HG03135 (cell line): ENCODE measurements at regions not wholly inside any gene's neighbourhood (a gene's known extent, or its start where the extent isn't known, plus 50 kb on each side); places are given as distances from the start of the nearest gene placed in this dataset.
"Not testable (repeated sequence)": the region's sequence is repeated elsewhere in the genome, so short reads cannot be mapped to it uniquely, and the experiment has no call there.

ENCODE experiments used
- ATAC-seq: cut with Tn5 transposase; IDR thresholded peaks from one replicate; pipeline ENCODE4 v1.9.1; 2021; ENCODE audit warnings: mild to moderate bottlenecking, moderate library complexity; ENCODE audit not compliant: unreplicated experiment

DNA sequence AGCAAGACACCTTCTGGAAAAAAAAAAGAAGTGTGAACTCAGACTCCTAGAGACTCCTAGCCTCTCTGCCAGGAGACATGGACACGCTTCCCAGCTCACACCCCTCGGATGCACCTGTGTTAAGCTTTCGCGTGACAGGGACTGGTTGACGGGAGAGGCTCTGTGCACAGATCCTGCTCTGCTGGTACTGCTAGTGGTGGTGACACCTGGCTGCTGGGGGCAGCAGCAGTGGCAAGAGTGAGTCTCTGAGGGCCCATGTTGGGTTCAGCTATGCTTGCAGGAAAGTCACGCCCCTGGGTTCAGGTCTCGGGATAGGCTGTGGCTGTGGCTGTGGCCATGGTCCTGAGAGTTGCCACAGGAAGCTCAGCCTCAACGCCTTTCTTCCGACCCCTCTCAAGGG lies 81.1 kb downstream of the XRCC2 start:
- ATAC-seq = no peak

DNA sequence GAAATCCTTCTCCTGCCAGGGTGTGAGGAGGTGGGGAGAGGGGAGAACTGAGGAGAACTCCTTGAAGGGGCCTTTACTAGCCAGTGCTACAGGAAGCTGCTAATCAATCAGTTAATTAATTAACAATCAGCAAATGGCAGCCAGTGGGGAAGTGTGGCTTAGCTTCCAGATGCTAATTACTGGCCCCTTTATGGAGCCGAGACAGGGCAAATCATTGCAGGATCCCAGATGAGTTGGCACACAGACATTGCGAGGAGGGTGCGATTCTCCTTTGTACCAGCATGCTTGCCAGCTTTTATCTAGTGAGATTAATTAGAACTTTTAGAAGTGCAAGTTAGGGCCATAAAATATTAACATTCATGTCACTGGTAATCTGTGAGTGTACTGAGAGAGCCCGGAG lies 84.0 kb downstream of the XRCC2 start:
- no peak for ATAC-seq

DNA sequence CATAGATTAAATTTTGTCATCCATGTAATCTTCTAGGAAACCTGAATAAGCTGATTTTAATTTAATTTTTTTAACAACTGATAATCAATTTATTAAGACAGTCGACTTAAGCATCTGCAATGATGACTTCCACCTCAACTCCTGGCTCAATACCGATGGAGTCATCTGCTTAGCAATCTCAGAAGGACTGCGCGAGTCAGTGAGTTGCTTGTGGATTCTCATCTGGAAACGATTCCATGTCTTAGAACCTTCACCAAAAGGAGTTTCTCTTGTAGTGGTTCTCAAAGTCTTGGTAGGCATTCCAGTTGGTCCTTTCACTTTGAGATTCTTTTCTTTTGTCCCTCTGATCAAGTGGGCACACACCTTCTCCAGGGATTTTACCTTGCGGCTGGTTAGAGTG lies 85.5 kb downstream of the XRCC2 start:
- no peak for ATAC-seq

DNA sequence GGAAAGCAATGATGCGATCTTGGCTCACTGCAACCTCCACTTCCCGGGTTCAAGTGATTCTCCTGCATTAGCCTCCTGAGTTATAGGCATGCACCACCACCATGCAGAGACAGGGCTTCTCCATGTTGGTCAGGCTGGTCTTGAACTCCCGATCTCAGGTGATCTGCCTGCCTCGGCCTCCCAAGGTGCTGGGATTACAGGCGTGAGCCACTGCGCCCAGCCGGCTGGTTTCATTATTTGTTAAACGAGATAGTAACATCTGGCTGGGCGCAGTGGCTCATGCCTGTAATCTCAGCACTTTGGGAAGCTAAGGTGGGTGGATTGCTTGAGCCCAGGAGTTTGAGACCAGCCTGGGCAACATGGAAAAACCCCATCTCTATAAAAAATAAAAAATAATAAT lies 86.1 kb downstream of the XRCC2 start:
- not testable (repeated sequence) for ATAC-seq

DNA sequence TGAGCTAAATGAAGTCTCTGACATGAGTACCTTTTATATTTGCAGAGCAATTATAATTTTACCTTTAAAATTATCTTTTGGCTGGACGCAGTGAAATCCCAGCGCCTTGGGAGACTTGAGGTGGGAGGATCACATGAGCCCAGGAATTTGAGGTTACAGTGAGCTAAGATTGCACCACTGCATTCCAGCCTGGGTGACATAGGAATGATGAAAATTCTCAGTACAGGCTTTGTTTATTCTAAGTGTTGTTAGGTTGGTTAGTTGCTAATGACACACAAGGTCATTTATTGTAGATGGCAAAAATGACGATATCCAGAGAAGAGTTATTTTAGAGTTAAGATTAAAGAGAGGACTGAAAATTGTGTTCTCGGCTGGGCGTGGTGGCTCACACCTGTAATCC lies 87.6 kb downstream of the XRCC2 start:
- no peak for ATAC-seq

DNA sequence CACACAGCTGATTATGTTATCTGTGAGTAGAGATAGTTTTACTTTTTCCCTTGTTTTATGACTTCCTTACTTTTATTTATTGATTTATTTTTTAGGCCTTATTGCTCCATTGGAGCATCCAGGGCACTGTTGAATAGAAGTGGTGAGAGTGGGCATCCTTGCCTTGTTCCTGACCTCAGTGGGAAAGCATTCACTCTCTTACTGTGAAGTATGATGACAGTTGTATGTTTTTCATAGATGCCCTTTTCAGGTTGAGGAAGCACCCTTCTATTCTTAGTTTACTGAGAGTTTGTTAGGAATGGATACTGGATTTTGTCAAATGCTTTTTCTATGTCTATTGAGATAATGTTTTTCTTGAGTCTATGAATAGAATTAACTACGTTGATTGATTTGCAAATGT lies 88.6 kb downstream of the XRCC2 start:
- no peak for ATAC-seq

DNA sequence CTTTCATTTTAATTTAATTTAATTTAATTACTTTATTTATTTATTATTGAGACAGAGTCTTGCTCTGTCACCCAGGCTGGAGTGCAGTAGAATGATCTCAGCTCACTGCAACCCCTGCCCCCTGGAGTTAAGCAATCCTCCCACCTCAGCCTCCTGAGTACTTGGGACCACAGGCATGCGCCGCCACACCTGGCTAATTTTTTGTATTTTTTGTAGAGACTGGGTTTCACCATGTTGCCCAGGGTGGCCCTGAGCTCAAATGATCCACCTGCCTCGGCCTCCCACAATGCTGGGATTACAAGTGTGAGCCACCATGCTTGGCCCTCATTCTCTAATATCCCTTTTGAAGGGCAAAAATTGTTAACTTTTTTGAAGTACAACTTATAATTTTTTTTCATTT lies 92.9 kb downstream of the XRCC2 start:
- no peak for ATAC-seq

DNA sequence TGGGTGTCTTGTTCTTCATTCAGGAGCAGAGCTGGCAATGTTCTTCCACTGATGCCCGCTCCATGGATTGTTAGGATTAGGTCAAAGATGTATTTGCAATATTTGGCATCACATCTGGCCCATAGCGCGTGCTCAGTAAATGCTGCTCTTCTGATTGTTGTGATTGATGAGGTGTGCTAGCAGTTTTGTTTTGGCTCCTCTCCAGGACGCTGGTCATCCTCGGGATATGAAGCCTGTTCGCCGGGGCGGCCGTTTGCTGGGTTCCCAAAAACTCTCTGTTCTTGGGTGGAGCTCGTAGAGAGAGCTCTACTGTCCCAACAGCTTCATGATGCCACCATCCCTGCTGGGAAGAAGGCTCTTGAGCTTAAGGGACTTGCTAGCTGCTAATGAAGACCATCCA lies 96.9 kb downstream of the XRCC2 start:
- ATAC-seq = no peak

DNA sequence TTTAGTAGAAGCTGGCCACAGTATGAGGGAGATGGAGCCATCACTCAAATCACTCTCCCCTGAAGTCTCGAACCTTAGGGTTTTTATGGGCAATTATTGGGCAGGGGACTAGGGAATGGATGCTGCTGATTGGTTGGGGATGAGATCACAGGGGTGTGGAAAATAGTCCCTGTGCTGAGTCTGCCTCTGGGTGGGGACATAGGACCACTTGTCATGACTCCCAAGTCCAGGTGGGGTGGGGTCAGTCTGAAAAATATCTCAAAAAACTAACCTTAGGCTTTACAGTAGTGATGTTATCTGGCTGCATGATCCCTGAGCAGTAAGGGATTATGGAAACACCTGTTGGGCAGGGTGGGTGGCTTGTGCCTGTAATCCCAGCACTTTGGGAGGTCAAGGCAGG lies 98.6 kb downstream of the XRCC2 start:
- no peak for ATAC-seq

DNA sequence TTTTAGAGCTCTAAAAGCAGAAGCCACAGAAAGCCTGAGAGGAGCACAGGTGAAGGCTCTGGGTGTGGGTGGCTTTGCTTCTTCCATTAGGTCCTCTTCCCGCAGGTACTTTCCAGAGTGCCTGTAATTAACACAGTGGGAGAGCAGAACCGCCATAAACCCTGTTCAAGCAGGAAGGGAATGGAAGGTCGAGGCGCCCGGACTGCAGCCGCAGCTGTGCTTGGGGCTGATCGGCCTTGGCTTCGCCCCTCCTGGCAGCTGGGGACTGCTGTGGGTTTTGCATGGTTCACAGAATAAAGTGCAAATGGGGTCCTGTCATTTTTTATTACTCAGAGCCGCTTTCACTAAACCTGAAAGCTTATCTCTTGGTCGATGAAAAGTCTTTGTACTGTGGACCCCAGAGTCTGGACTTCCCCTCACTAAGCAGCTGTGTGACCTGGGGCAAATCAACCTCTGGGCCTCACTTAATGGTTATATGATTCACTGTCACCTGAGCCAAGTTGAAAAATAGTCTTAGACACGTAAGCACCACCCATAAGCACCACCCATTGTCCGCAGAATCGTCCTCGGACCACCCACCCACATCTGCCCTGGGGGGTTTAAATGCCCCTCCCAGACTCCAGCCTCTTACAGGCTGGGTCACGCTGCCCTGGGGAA lies 100.9 kb downstream of the XRCC2 start:
- ATAC-seq = peak; percentile 52

DNA sequence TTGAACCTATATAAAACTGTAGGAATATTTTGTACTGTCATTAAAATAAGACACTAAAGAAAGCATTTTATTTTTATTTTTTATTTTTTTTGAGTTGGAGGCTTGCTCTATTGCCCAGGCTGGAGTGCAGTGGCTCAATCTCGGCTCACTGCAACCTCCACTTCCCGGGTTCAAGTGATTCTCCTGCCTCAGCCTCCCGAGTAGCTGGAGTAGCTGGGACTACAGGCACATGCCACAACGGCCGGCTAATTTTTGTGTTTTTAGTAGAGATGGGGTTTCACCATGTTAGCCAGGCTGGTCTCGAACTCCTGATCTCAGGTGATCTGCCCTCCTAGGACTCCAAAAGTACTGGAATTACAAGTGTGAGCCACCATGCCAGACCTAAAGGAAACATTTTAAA lies 102.8 kb downstream of the XRCC2 start:
- ATAC-seq = not testable (repeated sequence)

DNA sequence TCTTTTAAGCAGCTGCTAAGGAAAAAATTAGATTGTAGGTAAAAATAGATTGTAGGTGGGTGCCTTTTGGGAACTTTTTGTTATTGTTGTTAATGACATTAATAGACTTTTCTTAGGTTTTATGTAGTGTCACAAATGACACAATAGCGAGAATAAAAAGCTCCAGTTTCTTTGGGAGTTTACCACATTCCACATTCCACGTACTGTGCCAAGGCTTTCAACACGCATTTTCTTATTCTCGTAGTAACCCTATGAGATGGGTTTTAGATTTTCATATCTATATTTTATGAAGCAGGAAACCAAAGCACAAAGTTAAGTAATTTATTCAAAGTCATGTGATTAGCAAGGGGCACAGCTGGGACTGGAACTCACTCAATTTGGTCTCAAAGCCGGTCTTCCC lies 103.8 kb downstream of the XRCC2 start:
- ATAC-seq = no peak

DNA sequence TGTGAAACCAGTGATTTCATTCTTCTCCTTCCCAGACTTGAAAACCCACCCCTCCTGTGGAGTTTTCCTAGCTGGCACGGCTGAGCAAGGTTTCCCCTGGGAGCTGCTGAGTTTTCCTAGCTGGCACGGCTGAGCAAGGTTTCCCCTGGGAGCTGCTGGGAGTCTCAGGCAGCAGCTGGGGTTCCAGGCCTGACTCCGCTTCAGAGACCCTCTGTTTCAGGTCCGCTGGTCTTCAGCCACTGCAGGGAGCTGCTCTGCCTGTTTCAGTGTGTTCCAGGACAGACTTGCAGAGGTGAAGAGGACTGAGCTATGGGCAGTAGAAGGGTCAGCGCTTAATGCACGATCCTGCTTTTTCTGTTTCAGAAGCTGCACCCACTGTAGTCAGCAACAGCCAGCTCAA lies 104.9 kb downstream of the XRCC2 start:
- ATAC-seq = no peak

DNA sequence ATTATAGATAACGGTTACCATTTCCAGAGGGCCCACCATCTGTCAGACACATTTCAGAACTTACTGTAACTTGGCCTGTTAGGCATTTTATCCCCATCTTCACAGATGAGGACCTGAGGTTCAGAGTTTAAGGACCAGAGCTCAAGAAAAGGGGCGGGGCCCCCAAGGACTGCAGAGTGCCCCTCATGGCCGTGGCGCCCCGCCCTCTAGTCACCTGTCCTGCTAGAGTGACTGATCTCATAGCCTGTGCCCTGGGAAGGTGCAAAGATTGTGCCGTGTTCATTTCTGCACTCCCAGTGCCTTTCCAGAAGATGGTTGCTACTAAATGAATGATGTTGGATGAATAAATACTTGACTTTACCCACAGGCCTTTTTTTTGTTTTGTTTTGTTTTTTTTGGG lies 107.0 kb downstream of the XRCC2 start:
- no peak for ATAC-seq

DNA sequence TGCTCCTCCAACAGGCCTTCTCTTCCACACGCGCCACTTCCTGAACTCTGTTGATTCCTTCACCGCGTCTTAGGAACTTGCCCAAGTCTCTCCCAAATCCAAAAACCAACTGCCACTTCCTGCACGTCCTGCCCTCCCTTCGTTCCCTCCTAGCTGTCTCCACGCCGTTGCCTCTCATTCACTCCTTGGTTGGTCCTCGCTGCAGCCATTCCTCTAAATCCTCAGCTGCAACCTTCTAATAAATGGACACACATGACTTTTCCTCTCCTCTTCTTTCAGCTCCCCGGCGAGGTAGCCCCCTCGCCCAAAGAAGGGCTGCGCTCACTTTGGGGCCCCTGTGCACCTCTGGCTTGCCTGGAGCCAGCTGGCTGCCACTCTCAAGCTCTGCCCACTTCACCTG lies 110.2 kb downstream of the XRCC2 start:
- no peak for ATAC-seq

DNA sequence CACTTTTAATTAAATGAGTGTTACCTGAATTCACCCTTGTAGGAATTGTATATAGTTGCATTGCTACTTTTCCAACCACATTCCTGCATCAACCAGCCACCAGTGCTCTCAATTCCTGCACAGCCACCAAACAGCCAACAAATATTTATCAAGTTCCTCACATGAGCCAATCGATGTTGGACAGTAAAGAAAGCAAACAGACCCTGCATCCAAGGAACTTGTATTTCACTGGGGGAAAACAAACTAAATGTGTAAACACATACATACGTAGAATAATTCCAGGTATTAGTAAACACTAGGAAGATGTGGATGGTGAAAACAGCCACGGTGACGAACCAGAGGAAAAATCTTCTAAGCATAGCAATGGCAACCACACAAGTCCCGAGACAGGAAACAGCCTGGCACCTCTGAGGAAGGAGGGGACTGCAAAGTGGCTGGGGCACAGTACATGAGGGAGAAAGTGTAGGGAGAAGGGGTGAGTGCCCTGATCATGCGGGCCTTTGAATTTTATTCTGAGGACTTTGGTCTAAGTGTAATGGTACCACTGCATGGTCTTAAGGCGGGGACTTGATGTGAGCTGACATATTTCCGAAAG lies 111.2 kb downstream of the XRCC2 start:
- ATAC-seq = no peak

DNA sequence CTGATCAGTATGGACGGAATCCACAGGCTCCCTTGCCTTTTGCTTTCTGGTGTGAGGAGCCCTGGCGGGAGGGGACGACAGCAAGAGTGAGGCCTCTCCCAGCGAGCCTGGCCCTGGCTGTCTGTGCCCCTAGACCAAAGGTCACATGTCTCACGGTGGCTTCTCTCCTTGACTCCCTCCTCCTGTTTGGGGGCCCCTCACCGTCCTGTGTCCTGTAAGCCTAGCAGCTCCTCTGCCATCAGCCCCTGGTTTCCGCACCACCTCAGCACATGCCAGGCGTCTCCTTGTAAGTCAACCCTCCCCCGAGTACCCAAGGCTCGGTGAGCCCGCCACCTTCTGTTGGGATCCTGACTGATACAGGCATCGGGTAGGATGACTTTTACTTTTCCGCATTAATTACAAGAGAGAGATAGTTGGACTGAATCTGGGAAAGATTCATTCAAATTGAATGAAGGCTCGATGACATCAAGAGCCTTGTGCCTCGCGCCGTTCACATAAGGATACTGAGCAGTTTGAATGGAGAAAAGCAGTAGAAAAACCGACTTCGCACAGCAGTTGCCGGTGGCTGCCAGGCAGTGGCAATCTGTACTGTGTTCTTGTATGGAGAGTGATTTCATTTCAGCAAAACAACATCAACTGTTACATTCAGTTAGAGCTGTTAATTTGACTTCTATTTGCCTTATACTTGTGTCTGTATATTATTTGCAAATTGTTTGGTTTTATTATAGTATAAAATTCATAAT lies 119.8 kb downstream of the XRCC2 start:
- ATAC-seq = no peak

DNA sequence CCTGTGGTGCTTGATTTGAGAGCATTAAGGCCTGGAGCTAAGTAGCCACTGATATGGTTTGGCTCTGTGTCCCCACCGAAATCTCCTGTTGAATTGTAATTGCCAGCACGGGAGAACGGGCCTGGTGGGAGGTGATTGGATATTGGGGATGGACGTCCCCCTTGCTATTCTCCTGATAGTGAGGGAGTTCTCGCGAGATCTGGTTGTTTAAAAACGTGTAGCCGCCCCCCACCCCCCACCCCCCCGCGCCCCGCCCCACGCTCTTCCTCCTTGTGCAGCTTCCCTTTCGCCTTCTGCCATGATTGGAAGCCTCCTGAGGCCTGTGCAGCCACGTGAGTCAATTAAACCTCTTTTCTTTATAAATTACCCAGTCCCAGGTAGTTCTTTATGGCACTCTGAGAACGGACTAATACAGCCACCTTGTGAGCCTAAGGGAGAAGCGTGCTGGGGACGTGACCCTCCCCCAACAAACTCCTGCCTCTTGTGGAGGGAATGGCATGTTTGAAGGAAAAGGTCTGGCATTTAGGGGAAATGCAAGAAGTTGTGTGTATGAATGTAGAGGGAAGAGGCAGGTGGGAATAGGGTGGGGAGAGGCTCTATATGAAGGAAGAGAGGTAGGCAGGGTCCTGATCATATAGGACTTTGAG lies 118.0 kb upstream of the KMT2C start:
- ATAC-seq = no peak

DNA sequence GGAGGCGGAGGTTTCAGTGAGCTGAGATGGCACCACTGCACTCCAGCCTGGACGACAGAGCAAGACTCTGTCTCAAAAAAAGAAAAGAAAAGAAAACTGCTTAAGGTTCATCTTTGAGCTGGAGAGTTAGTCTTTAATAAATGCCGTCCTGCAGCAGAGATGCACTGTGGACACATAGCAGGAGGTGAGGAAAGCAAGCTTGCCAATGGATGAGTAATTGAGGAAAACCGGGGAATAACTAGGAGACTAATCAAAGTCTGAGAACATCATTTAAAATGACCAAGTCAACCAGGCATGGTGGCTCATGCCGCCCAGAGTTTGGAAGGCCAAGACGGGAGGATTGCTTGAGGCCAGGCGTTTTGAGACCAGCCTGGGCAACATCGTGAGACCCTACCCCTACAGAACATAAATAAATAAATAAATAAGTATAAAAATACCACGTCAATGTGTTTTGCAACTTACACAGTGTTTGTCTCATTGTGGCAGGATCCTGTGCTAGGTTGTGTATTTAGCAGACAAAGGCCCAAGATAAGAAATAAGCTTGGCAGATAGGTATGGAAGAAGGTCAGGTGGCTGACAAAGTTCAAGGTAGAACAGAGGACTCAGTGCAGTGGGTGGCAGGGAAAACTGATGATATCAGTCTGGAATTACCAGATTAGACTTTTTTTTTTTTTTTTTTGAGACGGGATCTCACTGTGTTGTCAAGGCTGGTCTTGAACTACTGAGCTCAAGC lies 115.7 kb upstream of the KMT2C start:
- ATAC-seq = no peak

DNA sequence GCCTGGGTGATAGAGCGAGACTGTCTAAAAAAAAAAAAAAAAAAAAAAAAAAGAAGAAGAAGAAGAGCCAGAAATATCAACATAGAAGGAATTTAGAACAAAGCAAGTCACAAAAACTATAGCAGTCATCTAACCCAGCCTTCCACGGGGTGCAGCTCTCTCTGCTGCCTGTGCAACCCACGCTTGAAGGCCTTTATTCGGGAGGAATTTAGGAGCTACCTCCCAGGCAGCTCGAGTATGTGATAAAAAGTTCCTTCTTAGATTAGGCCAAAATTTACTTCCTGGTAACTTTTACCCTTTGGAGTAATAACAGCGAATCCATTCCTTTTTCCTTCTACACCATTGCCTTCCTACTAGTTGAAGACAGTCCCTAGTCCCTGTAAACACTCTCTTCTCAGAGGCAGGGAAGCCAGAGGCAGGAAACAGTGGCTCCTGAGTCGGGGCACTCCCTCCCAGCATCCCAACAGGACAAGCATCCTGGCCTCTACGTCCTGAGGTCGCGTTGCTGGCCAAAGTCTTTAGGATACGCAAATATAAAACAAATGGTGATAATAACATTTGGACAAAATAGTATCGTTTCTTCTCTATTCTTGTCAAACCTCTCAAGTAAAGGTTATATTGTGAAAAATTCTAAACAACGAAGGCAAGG lies 109.3 kb upstream of the KMT2C start:
- ATAC-seq = no peak

DNA sequence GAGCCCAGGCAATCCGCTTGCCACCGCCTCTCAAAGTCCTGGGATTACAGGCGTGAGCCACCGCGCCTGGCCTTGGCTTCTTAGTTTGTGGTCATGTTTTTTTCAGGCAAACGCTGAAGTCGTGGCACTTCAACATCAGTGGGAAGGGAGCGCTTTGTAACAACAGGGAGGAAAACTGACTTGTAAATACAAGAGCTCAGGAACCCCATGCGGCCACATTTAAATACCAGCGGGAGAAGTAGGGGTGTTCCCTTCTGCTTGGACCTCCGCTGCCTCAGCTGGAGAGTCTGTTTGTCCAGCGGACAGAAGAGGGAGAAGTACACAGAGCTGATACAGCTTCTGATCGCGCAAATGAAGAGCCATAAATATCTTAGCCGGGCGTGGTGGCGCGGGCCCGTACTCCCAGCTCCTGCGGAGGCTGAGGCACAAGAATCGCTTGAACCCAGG lies 108.7 kb upstream of the KMT2C start:
- no peak for ATAC-seq
